GM18520 (cell line): ENCODE measurements at regions not wholly inside any gene's neighbourhood (a gene's known extent, or its start where the extent isn't known, plus 50 kb on each side); places are given as distances from the start of the nearest gene placed in this dataset.

Experiments
- ATAC-seq: cut with Tn5 transposase; IDR thresholded peaks from one replicate; pipeline ENCODE4 v1.9.1; 2021; ENCODE audit not compliant: unreplicated experiment

DNA sequence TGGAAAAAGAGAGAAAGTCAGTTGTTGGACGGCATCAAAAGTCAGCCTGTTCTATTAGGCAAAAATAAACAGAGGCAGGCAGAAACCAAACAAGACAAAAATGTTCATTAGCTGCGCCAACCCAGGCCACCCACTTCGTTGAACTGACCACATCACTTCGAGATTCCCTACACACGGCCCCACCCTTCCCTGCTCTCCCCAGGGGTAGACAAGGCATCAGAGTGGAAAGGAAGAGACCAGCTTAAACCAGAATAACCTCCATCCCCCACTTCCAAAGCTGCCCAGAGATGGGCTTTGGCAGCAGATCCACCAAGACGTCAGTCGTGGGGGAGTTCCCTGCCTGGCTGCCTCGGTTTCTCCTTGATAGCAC lies 204.6 kb upstream of the TSHZ3 start:
- ATAC-seq = no peak

DNA sequence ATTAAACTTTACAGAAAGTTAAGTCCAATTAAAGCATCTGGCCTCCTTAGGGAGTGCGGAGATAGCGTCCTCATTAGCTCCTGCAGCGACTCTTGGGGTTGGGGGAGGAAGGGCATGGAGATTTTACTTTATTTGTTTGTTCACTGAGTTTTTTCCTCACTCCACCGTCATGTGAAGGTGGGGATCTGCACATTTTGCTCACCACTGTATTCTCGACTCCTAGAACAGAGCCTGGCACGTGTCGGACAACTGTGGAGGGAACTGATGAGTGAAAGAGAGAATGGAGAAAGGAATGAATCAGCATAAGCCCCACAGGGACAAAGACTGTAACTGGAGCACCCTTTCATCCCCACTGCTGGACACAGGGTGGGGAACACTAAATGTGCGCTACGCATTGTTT lies 205.1 kb upstream of the TSHZ3 start:
- ATAC-seq = no peak

DNA sequence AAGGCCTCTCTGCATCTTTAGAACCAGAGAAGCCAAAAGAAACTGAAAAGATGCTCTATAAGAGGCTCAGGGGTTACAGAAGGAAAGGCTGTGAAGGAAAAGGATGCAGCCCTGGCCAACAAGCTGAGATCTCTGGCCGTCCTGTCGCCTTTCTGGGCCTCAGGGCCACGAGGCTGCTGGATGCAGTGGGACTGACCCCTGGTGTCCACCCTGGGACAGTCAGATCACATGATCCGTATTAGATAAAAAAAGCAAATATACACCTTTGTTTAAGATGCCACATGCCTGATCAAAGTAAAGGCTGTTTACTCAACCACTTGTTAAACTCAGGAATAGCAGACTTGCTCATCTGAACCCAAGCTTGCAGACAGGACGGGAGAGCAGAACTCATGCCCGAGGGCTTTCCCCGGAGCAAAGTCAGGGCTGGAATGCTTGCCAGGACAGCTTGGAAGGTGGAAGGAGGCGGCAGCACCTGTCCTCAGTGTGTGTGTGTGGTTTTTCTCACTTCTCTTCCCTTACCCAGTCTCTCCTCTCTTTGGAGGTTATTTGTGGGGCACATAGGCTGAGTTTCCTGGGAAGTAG lies 206.5 kb upstream of the TSHZ3 start:
- ATAC-seq = no peak

DNA sequence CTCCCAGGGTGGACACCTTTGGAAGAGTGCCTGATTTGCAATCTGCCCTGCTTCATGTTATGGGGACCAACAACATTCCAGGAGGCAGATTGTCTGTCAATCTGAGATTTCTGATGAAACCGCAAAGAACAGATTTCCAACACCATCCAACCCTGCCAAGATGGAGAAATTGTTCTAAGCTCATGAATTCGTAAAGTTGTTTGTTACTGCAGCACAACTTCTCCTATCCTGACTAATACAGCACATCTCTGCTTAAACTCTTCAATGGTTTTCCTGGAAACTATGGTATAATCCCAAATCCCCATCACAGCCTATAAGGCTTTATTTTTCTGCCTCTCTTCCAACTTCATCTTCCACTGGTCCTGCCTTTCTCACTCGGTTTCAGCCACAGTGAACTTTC lies 210.3 kb upstream of the TSHZ3 start:
- no peak for ATAC-seq

DNA sequence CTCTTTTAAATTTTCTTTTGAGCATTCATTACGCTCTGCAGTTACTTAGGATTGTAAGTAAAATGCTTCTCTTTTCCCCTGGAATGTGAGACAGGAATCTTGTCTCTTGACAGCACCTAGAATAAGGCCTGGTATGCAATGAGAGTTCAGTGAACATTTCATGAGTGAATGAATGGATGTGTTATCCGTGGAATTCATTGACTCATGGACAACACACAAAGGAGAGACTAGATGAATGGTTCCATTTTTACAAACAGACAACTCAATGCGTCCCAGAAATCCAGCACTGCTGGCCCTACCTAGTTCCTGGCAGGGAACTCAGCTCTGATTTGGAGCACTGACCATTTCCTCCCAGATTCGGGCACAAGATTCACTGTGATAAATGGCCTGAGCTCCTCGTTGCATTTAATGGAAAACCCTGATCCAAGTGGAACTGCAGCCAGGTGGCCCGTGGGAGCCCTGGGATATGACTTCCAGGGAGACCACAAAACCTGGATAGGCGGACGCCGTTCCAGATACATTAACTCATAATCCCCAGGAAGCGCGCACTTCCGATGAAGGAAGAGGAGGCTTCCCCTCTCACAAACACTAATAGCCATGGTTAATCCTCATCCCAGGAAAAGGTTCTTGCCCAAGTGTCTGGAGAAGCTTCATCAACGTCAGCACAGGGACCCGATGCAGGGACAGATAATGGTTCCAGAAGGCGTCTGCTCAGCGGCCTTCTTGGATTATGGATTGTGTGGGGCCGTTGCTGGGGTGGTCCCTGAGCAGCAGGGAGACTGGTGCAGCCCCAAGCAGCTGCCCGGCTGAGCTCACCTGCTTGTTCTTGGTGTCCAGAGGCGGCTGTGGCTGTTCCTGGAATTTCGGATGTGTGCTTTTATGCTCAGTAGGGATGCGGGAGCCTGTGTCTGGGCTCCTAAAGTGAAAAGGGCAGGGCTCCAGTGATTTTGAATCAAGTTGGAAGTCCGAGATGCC lies 211.1 kb upstream of the TSHZ3 start:
- no peak for ATAC-seq

DNA sequence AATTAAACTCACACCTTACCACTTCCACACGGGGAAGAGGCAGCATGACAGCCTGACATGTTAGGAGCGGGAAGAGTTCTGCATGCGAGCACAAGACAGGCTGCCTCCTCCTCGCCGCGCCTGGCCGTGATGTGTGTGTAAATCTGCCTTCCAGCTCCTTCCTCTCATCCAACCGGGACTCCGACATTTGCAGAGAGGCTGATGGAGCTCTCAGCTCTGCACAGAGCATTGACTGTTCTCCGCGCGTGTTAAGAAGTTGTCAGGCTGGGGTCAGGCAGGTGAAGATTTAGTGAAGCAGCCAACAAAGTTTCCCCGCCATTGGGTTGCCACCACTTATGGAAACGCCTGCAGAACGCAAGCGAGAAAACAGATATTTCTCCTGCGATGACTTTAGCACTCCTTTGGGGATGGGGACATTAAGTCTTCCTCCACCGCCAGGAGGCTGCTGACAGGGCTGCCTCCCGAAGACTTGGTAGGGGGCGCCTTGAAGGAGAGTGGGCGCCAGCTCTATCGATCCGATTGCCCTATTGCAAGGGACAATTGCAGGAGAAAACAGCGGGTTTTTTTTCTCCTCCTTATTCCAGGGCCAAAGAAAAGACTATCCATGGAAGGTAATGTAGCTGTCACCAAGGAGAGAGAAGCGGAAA lies 213.9 kb upstream of the TSHZ3 start:
- no peak for ATAC-seq

DNA sequence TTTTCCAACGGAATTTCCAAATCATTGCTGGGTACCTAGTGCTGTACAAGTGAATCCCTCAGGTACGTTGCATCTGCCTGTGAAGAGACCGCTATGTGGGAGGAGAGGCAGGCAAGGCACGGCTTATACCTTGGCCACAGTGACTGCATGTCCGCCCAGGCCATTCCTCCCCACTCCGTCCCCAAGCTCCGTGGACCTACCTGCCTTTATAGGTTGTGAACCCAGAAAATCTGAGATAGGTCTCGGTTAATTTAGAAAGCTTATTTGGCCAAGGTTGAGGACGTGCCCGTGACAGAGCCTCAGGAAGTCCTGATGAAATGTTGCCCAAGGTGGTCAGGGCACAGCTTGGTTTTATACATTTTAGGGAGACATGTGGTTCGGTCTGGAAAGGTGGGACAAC lies 218.5 kb upstream of the TSHZ3 start:
- no peak for ATAC-seq

DNA sequence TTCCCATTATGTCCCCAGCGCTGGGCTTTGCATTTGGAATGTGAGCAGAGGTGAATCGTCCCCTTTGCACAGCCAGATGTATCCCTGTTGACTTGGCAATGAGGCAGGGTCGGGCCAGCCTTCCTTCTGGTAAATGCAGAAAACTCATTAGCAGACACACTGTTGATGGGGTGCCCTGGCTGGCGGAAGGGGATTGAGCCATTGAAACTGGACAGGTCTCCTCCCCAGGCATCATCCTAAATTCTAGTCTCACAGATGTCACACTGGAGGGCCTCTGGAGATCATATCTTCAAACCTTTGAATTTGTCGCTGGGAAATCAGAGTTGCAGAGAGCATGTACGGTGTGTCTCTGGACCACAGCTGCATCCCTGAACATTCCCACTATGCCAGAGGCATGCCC lies 219.5 kb upstream of the TSHZ3 start:
- no peak for ATAC-seq

DNA sequence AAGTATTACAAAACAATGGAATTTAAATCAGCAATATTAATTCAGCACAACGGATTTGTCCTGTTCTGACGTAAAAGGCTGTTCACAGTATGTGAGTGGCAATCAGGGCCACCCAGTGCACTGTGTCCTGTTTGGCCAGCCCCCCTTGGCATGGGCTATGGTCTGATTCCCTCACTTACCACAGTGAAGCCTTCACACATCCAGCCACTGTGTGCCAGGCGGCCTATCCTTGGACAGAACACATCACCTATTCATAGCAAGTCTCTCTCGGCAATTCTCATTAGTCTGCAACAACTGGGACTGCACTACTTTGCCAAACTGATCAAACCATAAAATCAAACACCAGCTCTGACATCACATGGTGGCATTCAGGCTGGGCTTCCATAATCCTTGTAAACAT lies 221.5 kb upstream of the TSHZ3 start:
- no peak for ATAC-seq

DNA sequence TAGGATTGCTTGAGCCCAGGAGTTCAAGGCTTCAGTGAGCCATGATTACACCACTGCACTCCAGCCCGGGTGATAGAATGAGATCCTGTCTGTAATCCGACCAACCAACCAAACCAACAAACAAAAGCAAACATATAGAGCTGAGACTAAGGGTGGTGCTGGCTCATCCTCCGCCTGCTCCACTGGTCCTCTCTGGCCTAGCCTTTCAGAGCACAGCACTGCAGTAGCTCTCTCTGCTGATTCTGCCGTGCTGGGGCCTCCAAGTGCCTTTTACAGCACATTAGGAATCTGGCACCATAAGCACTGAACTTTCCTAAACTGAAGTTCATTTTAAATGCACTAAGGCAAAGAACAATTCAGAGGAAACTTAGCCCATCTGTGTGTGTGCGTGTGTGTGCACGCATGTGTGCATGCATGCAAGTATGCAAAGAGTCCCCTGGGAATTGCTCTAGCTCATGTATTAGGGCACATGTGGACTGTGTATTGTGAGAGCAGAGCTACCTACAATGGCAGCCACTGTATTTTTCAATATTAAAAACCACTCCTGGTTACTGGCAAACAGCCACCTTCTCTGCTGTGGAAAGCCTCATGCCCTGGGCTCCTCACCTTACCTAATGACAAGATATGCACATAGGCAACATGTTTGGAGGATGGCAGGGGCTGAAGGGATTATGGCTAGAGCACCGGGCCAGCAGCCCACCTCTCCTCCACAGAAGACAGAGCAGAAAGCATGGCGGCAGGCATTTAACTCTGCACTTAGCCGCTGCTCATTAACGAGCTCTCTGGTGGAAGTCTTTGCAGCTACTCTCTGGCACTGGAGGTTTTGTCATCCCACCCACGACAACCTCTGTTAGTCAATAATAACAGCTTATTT lies 223.1 kb upstream of the TSHZ3 start:
- no peak for ATAC-seq

DNA sequence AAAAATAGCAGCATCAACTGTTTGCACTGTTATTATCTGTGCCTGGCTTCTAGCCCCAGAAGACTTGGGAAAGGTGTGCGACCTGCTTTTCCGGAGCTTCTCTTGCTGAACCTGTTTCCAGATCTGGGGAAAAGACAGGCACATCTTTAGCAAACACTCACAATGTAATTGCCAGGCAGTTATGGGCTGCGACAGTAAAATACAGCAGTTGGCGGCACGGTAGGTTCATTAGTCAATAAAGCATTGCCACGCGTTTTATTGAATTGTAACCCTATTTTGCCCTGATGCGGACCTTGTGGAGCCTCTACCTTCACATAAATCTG lies 223.7 kb upstream of the TSHZ3 start:
- no peak for ATAC-seq

DNA sequence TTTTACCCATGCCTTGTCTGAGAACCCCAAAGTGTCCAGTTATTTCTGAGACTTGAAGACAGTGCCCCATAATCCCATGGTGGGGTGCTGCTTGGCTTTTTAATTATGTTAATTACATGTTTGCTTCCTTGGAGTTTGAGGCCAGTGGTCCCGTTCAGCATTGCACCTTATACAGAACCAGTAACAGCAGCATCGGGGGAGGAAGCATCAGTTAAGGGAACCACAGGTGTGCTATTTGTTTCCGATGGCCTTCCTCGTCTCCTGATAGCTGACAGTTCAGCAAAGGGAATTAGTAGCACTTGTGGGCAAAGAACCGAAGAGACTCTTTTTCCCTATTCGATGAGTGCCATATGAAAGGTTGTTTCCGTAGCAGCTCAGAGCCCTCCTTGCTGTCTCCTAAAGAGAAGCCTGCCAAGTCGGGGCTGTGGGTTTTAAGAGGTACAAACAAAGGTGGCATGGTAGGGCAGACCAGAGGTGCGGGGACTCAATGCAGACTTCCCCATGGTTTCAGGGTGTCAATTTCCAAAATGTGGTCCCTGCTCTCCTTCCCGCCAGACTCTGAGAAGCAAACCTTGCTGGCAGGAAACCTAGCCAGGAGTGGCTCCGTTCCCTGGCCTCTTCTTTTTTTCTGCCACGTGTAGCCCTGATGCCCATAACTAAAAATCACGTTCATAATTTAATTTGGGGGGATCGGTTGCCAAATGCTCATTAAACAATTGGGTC lies 225.2 kb upstream of the TSHZ3 start:
- no peak for ATAC-seq

DNA sequence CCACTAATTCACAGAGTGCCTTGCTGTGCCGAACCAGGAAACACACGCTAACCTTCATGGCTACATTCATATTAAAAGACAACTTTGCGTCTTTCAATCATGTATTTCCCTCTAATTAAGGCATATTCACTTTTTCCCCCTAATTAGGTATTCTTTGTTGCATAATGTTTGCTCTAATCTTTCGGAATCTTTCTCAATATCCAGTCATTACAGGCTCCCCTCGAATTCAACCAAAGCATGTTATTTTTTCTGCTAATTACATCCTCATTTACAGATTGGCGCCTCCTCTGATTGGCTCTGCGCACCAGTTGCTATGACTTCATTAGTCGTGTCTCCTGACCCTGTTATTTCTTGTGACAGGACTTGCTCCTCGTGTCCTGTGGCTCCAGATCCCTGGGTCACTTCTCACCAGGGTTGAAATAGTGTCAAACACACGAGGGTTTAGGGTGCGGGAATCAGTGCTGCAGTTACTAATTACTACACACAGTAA lies 226.7 kb upstream of the TSHZ3 start:
- no peak for ATAC-seq

DNA sequence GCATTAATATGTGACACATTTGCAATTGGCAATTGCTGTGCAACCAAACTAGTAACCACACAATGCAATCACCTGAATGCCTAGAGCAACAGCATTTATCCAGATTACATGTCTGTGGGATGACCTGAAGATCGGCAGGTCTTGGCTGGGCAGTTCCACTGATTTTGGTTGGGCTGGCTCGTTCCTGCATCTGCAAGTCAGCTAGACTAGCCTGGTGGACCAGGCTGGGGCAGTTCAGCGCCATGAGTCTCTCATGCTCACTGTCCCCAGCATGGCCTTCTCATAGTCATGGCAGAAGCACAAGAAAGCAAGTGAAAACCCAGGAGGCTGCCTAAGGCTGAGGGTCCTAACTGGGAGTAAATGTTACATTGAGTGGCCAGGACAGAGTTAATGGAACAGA lies 229.1 kb upstream of the TSHZ3 start:
- ATAC-seq = no peak

DNA sequence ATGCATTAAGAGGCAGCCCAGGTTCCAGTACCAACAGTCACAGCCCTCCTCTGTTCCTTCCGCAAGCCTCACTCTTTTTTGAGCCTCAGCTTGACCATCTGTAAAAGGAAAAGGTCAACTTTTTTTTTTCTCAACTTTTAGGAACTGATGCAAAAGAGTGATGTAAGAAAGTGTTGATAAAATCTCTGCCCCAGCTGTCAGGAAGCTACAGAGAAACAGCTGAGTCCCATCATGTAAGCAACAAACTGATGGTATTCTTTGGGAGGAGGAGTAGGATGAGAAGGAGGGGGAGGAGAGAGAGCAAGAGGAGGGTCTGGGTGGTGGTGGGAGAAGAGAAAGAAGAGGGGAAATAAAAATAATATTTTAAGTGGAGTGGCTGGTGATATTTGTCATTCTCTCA lies 233.9 kb upstream of the TSHZ3 start:
- no peak for ATAC-seq

DNA sequence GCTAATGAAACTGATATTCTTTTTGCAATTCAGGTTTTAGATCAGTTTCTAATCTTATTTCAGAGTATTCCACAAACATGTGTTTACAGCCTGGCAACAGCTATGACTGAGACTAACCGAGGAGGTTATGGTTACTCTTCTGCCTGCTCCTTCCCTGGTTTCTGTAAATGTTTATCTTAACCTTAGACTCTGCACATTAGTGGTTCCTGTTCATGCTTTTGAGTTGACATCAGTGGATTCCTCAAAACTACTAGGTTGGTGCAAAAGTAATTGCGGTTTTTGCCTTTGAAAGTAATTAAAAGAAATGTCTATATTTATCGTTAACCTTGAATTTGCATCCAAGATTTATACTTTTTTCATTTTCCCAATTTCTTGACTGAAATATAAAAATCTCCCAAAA lies 237.0 kb upstream of the TSHZ3 start:
- no peak for ATAC-seq

DNA sequence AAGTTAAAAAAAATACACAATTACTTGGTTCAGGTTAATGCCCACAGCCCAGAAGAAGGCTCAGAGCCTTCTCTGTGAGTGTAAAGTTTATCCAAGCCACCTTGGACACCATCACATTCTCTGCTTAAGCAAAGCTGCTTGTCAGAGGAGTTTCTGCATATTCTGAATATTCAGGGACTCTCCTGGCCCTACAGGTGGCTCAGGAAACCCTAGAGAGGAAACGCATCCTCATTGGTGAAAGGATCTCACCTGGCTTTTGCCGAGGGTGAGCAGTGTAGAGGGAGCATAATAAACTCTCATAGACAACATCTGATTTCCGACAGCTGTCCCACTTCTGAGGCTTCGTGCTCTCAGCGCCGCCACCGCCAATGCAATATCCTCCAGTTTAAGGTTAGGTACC lies 239.9 kb upstream of the TSHZ3 start:
- no peak for ATAC-seq

DNA sequence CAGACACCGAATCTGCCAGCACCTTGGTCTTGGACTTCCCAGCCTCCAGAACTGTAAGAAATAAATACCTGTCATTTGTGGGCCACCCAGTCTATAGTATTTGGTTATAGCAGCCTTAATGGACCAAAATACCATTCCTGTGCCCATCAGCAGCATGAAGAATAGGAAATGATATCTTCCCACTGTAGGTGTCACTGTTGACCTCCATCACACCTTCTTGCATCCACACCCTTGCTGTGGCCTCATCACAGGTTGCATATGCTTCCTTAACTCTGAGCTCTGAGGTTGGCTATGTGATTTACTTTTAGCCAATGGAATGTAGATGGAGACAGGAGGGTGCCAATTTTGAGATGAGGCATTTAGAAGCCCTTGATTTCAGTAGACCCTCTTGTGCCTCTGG lies 242.0 kb upstream of the TSHZ3 start:
- ATAC-seq = no peak

DNA sequence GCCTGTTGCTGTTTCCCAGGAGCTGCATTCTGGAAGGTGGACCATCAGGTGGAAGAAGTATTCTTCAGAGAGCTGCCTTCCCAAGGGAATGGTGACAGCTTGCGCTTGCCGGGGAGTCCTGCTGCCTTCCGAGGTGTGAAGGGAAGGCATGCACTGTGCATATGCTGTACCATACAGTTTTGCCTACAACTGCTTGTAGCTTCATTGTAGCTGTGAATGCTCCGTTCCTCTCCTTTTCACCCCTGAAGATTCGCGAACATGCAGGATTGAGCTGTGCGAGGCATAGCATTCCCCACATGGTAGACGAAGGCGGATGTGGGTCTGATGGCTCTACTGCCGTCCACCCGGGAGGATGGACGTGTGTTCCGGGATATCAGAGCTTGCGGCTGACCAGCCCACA lies 243.2 kb upstream of the TSHZ3 start:
- no peak for ATAC-seq

DNA sequence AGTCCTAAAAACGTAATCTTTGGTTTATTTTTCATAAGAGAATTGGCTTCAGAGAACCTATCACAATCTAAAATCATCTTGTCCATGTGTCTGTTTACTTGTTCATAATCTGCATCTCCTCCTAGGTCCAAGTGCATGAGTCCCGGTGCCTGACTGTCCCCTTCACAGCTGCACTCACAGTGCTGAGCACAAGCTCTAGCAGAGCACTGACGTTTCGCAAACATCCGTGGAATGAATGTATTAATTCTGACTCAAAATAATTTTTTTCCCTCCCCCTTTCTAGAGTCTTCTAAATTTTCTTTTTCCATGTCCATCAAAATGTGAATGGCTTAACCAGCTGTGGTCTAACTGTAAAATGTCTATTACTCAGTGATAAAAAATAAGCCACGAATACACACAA lies 245.5 kb upstream of the TSHZ3 start:
- no peak for ATAC-seq

DNA sequence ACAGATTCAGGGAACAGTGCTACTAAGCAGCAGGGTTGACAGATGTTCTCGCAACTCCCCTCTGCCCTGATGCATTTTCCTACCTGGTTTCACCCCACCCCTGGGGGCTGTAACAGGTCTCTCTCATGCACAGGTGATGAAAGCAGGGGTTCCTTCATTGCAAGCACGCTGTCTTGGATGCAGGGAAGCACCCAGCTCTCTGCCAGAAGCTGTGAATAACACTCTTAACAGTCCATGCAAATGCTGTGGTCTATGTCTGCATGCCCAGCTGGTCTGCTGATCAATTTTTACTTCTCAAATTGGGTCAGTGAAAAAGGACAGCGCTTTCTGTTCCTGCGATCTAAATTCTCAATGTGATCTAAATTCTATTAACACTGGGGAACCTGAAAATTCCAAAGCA lies 246.3 kb upstream of the TSHZ3 start:
- ATAC-seq = no peak
